ENCODE measurements at regions not wholly inside any gene's neighbourhood (a gene's known extent, or its start where the extent isn't known, plus 50 kb on each side); places are given as distances from the start of the nearest gene placed in this dataset.
"Not testable (repeated sequence)": the region's sequence is repeated elsewhere in the genome, so short reads cannot be mapped to it uniquely, and the experiment has no call there.

DNA sequence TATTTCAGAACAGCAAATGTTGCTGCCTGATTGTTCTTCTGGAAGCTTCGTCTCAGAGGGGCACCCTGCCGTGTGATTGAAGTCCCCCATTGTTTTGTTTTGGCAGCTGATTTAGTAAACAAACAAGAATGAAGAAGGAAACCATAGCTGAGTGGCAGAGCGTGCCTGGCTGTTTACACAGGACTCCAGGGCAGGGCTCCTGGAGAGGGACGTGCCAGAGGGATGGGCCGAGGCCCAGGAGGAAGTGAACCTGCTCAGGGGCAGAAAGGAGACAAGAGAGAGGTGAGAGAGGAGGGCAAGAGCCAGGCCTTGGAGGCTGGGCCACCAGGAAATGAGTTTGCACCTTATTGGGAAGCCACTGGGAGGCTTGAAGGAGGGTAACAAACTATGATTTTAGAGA is 85.5 kb upstream of the B3GAT1 start:
- no peaks in the 10 kb centered on the region for H3K27me3 ChIP-seq (ENCODE audit: control insufficient read depth, insufficient read depth, low read length)
- H3K36me3 ChIP-seq (ENCODE audit: control insufficient read depth, insufficient read depth, low read length): no peaks in the 10 kb centered on the region
- no peaks in the 10 kb centered on the region for H3K4me1 ChIP-seq (ENCODE audit: control insufficient read depth, insufficient read depth, low read length)
- DNase-seq (ENCODE audit: low read depth, low spot score) (no peak), ATAC-seq (no peak)
- no peak overlapping the region for H3K4me3 ChIP-seq (ENCODE audit: low read depth in 2 of 2, low read length in 2 of 2)
- ChIA-PET CTCF (interaction anchor here (0.5 kb wide), 1 partner anchor 66 kb away, joined by 5 read pairs; no protein-coding TSS in a partner anchor), POLR2A (no interaction called here)
- intact Hi-C loops (cut with micrococcal nuclease; ENCODE audit: unreplicated experiment): no loop called here
- in situ Hi-C loops (cut with HindIII; ENCODE audit: low pct_unique_long_range_greater_than_20kb, low sequenced_read_pairs): no loop called here
- no peak overlapping the region for H3K27ac ChIP-seq (ENCODE audit: low read length)
- no peak for TF ChIP-seq SIN3A (IDR thresholded peaks at IDR 0.05; ENCODE audit: borderline replicate concordance, insufficient read depth, low read depth, low read length)
- TF ChIP-seq, protein P1, sequence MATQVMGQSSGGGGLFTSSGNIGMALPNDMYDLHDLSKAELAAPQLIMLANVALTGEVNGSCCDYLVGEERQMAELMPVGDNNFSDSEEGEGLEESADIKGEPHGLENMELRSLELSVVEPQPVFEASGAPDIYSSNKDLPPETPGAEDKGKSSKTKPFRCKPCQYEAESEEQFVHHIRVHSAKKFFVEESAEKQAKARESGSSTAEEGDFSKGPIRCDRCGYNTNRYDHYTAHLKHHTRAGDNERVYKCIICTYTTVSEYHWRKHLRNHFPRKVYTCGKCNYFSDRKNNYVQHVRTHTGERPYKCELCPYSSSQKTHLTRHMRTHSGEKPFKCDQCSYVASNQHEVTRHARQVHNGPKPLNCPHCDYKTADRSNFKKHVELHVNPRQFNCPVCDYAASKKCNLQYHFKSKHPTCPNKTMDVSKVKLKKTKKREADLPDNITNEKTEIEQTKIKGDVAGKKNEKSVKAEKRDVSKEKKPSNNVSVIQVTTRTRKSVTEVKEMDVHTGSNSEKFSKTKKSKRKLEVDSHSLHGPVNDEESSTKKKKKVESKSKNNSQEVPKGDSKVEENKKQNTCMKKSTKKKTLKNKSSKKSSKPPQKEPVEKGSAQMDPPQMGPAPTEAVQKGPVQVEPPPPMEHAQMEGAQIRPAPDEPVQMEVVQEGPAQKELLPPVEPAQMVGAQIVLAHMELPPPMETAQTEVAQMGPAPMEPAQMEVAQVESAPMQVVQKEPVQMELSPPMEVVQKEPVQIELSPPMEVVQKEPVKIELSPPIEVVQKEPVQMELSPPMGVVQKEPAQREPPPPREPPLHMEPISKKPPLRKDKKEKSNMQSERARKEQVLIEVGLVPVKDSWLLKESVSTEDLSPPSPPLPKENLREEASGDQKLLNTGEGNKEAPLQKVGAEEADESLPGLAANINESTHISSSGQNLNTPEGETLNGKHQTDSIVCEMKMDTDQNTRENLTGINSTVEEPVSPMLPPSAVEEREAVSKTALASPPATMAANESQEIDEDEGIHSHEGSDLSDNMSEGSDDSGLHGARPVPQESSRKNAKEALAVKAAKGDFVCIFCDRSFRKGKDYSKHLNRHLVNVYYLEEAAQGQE (IDR thresholded peaks at IDR 0.05; ENCODE audit: insufficient read depth in 1 of 2, low read depth in 2 of 2, low read length in 1 of 2): no peak
- no TSS peak for BruUV-seq (replicated peaks)
- H3K9me3 ChIP-seq (ENCODE audit: control insufficient read depth, insufficient read depth, low read depth, low read length): no peaks in the 10 kb centered on the region

DNA sequence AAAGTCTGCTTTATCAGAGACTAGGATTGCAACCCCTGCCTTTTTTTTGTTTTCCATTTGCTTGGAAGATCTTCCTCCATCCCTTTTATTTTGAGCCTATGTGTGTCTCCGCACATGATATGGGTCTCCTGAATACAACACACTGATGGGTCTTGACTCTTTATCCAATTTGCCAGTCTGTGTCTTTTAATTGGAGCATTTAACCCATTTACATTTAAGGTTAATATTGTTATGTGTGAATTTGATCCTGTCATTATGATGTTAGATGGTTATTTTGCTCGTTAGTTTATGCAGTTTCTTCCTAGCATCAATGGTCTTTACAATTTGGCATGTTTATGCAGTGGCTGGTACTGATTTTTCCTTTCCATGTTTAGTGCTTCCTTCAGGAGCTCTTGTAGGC is 84.0 kb upstream of the B3GAT1 start:
- H3K27me3 ChIP-seq (ENCODE audit: control insufficient read depth, insufficient read depth, low read length); intact Hi-C loops (cut with micrococcal nuclease; ENCODE audit: unreplicated experiment); POLR2A ChIA-PET; H3K9me3 ChIP-seq (ENCODE audit: control insufficient read depth, insufficient read depth, low read depth, low read length); H3K4me1 ChIP-seq (ENCODE audit: control insufficient read depth, insufficient read depth, low read length); H3K4me3 ChIP-seq (ENCODE audit: low read depth in 2 of 2, low read length in 2 of 2); ATAC-seq; CTCF ChIA-PET; in situ Hi-C loops (cut with HindIII; ENCODE audit: low pct_unique_long_range_greater_than_20kb, low sequenced_read_pairs); H3K36me3 ChIP-seq (ENCODE audit: control insufficient read depth, insufficient read depth, low read length); DNase-seq (ENCODE audit: low read depth, low spot score); H3K27ac ChIP-seq (ENCODE audit: low read length); BruUV-seq (replicated peaks): not testable (repeated sequence)

DNA sequence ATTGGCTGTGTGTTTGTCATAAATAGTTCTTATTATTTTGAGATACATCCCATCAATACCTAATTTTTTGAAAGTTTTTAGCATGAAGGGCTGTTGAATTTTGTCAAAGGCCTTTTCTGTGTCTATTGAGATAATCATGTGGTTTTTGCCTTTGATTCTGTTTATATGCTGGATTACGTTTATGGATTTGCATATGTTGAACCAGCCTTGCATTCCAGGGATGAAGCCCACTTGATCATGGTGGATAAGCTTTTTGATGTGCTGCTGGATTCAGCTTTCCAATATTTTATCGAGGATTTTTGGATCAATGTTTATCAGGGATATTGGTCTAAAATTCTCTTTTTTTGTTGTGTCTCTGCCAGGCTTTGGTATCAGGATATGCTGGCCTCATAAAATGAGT is 82.4 kb upstream of the B3GAT1 start:
- BruUV-seq (replicated peaks); H3K4me1 ChIP-seq (ENCODE audit: control insufficient read depth, insufficient read depth, low read length); H3K36me3 ChIP-seq (ENCODE audit: control insufficient read depth, insufficient read depth, low read length); H3K27me3 ChIP-seq (ENCODE audit: control insufficient read depth, insufficient read depth, low read length); DNase-seq (ENCODE audit: low read depth, low spot score); H3K4me3 ChIP-seq (ENCODE audit: low read depth in 2 of 2, low read length in 2 of 2); POLR2A ChIA-PET; intact Hi-C loops (cut with micrococcal nuclease; ENCODE audit: unreplicated experiment); in situ Hi-C loops (cut with HindIII; ENCODE audit: low pct_unique_long_range_greater_than_20kb, low sequenced_read_pairs); H3K9me3 ChIP-seq (ENCODE audit: control insufficient read depth, insufficient read depth, low read depth, low read length); CTCF ChIA-PET; H3K27ac ChIP-seq (ENCODE audit: low read length); ATAC-seq: not testable (repeated sequence)

DNA sequence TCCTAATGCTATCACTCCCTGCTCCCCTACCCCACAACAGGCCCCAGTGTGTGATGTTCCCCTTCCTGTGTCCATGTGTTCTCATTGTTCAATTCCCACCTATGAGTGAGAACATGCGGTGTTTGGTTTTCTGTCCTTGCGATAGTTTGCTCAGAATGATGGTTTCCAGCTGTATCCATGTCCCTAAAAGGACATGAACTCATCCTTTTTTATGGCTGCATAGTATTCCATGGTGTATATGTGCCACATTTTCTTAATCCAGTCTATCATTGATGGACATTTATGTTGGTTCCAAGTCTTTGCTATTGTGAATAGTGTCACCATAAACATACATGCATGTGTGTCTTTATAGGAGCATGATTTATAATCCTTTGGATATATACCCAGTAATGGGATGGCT is 80.4 kb upstream of the B3GAT1 start:
- H3K4me1 ChIP-seq (ENCODE audit: control insufficient read depth, insufficient read depth, low read length); H3K9me3 ChIP-seq (ENCODE audit: control insufficient read depth, insufficient read depth, low read depth, low read length); POLR2A ChIA-PET; H3K4me3 ChIP-seq (ENCODE audit: low read depth in 2 of 2, low read length in 2 of 2); in situ Hi-C loops (cut with HindIII; ENCODE audit: low pct_unique_long_range_greater_than_20kb, low sequenced_read_pairs); DNase-seq (ENCODE audit: low read depth, low spot score); ATAC-seq; H3K27ac ChIP-seq (ENCODE audit: low read length); H3K27me3 ChIP-seq (ENCODE audit: control insufficient read depth, insufficient read depth, low read length); BruUV-seq (replicated peaks); intact Hi-C loops (cut with micrococcal nuclease; ENCODE audit: unreplicated experiment); CTCF ChIA-PET; H3K36me3 ChIP-seq (ENCODE audit: control insufficient read depth, insufficient read depth, low read length): not testable (repeated sequence)

Data from Panc1 (cell line).